Spinal cord (tissue), 9 donors: ENCODE measurements at regions not wholly inside any gene's neighbourhood (a gene's known extent, or its start where the extent isn't known, plus 50 kb on each side); places are given as distances from the start of the nearest gene placed in this dataset.

ENCODE experiments used
- DNase-seq, 6 donors: peaks; one replicate each; pipeline versions ENCODE4 v3.0.0 to v3.0.0-alpha.2; 2013 to 2015; ENCODE audit warnings: low spot score in 6 of 6, low read depth in 4 of 6
- H3K27ac ChIP-seq: one replicate; pipeline ENCODE4 v1.5.1; 2013; ENCODE audit warnings: low read depth, low read length, control low read depth
- H3K27me3 ChIP-seq: one replicate; pipeline ENCODE4 v1.6.1; 2013; ENCODE audit warnings: low read length; ENCODE audit not compliant: control insufficient read depth, insufficient read depth
- H3K36me3 ChIP-seq: one replicate; pipeline ENCODE4 v1.6.1; 2013; ENCODE audit warnings: low read length; ENCODE audit not compliant: control insufficient read depth, insufficient read depth
- H3K4me1 ChIP-seq: one replicate; pipeline ENCODE4 v1.6.1; 2013; ENCODE audit warnings: low read length; ENCODE audit not compliant: control insufficient read depth, insufficient read depth
- H3K4me3 ChIP-seq: one replicate; pipeline ENCODE4 v1.5.1; 2013; ENCODE audit warnings: low read depth, low read length, control low read depth
- H3K9me3 ChIP-seq: one replicate; pipeline ENCODE4 v1.6.1; 2013; ENCODE audit warnings: low read length; ENCODE audit not compliant: control insufficient read depth, insufficient read depth
- WGBS: methylation state at CpG from one replicate; pipeline ENCODE4 v1.1.5; 2013; ENCODE audit warnings: missing lambda C conversion rate; ENCODE audit not compliant: insufficient coverage; 5-methylcytosine and 5-hydroxymethylcytosine counted together
- donor health status: healthy.

DNA sequence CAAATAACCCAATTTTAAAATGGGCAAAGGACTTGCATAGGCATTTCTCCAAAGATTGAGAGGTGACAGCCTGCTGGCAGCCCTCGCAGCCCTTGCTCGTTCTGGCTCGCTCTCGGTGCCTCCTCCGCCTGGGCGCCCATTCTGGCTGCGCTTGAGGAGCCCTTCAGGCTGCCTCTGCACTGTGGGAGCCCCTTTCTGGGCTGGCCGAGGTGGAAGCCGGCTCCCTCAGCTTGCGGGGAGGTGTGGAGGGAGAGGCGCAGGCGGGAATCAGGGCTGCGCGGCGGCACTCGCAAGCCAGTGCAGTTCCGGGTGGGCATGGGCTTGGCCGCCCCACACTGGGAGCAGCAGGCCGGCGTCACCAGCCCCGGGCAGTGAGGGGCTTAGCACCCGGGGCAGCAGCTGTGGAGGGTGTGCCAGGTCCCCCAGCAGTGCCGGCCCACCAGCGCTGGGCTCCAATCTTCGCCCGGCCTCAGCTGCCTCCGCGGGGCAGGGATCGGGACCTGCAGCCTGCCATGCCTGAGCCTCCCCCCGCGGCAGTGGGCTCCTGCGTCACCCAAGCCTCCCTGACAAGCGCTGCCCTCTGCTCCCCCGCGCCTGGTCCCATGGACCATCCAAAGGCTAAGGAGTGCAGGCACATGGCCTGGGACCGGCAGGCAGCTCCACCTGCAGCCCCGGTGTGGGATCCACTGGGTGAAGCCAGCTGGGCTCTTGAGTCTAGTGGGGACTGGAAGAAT, 54.0 kb upstream of the GALNT17 start:
- Histone ChIP-seq H3K4me1 (no peaks in the 10 kb centered on the region), H3K27me3 (no peaks in the 10 kb centered on the region), H3K36me3 (no peaks in the 10 kb centered on the region), H3K4me3 (no peak overlapping the region), H3K9me3 (no peaks in the 10 kb centered on the region), H3K27ac (no peak overlapping the region)
- WGBS: 93% methylated on average over 36 of the region's 37 CpGs
- DNase-seq: no peak
